DND-41 (cell line): ENCODE measurements at regions not wholly inside any gene's neighbourhood (a gene's known extent, or its start where the extent isn't known, plus 50 kb on each side); places are given as distances from the start of the nearest gene placed in this dataset.

ENCODE experiments used
- CTCF ChIP-seq: IDR thresholded peaks from 2 replicates; pipeline ENCODE4 v1.5.1; 2012; ENCODE audit warnings: borderline replicate concordance, low read length, moderate library complexity, mild to moderate bottlenecking; ENCODE audit not compliant: poor library complexity, severe bottlenecking; ENCODE audit errors: extremely low read depth
- EZH2 ChIP-seq: IDR thresholded peaks from 3 replicates; pipeline ENCODE4 v1.6.1; 2012; ENCODE audit warnings: borderline replicate concordance, low read depth, mild to moderate bottlenecking, moderate library complexity, low read length, inconsistent platforms; ENCODE audit not compliant: severe bottlenecking

GRCh38 chr14:89616852-89617341 is 199.9 kb upstream of the FOXN3 start:
- TF ChIP-seq EZH2 (no peak), CTCF (no peak)
